Astrocyte of the cerebellum (primary cell): ENCODE measurements at regions not wholly inside any gene's neighbourhood (a gene's known extent, or its start where the extent isn't known, plus 50 kb on each side); places are given as distances from the start of the nearest gene placed in this dataset.

Experiments
- DNase-seq: peaks from one replicate; pipeline ENCODE4 v3.0.0-alpha.2; 2011; ENCODE audit warnings: low read depth
- H3K4me3 ChIP-seq: 2 replicates; pipeline ENCODE4 v1.5.1; 2011; ENCODE audit warnings: mild to moderate bottlenecking, low read depth, low read length, moderate library complexity
- in situ Hi-C: cut with HindIII; loops from 2 replicates; pipeline ENCODE4 v1.10.0; 2017; ENCODE audit warnings: low sequenced_read_pairs
- TF ChIP-seq, protein P1 (sequence below): IDR thresholded peaks from 2 replicates; pipeline ENCODE4 v1.5.1; 2012; ENCODE audit warnings: low read length, low read depth, moderate library complexity, mild to moderate bottlenecking; ENCODE audit errors: missing control alignments

- in situ Hi-C loops = no loop called here
- TF ChIP-seq, protein P1, sequence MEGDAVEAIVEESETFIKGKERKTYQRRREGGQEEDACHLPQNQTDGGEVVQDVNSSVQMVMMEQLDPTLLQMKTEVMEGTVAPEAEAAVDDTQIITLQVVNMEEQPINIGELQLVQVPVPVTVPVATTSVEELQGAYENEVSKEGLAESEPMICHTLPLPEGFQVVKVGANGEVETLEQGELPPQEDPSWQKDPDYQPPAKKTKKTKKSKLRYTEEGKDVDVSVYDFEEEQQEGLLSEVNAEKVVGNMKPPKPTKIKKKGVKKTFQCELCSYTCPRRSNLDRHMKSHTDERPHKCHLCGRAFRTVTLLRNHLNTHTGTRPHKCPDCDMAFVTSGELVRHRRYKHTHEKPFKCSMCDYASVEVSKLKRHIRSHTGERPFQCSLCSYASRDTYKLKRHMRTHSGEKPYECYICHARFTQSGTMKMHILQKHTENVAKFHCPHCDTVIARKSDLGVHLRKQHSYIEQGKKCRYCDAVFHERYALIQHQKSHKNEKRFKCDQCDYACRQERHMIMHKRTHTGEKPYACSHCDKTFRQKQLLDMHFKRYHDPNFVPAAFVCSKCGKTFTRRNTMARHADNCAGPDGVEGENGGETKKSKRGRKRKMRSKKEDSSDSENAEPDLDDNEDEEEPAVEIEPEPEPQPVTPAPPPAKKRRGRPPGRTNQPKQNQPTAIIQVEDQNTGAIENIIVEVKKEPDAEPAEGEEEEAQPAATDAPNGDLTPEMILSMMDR = no peak
- H3K4me3 ChIP-seq = no peak overlapping the region
- DNase-seq = no peak
Observed at GRCh38 chr5:135161221-135161620, 127.2 kb upstream of the PITX1 start.

DNA sequence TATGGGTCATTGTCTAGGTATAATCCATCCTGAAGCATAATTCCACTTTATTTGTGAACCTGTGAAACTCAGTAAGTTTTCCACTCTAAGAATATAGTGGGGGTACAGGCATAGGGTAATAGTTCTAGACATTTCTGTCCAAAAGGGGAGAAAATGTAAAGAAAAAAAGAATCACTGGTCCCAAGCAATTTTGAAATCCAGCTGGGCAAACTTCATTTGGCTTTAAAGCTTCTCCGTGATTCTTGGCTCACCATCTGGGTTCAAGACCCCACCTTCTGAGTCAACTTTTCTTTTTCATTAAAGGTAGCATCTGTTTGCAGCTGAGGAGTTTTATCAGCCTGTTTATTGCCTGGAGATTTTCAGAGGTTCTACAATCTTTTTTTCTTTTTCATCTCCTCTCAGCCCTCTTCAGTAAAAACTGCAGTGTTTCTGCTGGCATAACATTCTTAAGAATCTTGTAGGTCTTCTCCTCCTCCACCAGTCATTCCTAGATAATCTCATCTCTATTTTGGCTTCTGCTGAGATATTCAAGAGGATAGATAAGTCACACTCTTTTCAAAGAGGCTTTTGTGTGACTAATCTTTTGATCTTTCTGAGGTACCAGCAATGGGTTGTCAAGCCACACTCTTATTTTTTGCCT is 126.1 kb upstream of the PITX1 start:
- no peak for DNase-seq
- H3K4me3 ChIP-seq = no peak overlapping the region
- in situ Hi-C loops = no loop called here
- TF ChIP-seq, protein P1 = no peak

GRCh38 chr5:135159626-135160025 is 125.6 kb upstream of the PITX1 start:
- TF ChIP-seq, protein P1 = no peak
- DNase-seq = no peak
- in situ Hi-C loops = no loop called here
- no peak overlapping the region for H3K4me3 ChIP-seq

- DNase-seq = no peak
- in situ Hi-C loops = no loop called here
- TF ChIP-seq, protein P1 = no peak
- H3K4me3 ChIP-seq = no peak overlapping the region
Observed at GRCh38 chr5:135158982-135159381, 125.0 kb upstream of the PITX1 start.

- no peak overlapping the region for H3K4me3 ChIP-seq
- in situ Hi-C loops = no loop called here
- TF ChIP-seq, protein P1 = no peak
- DNase-seq = no peak
Observed at GRCh38 chr5:135158314-135158697, 124.3 kb upstream of the PITX1 start.

GRCh38 chr5:135157421-135158313 is 123.6 kb upstream of the PITX1 start:
- no peak for DNase-seq
- in situ Hi-C loops = no loop called here
- no peak overlapping the region for H3K4me3 ChIP-seq
- TF ChIP-seq, protein P1 = no peak
